ENCODE measurements at regions not wholly inside any gene's neighbourhood (a gene's known extent, or its start where the extent isn't known, plus 50 kb on each side); places are given as distances from the start of the nearest gene placed in this dataset.

DNA sequence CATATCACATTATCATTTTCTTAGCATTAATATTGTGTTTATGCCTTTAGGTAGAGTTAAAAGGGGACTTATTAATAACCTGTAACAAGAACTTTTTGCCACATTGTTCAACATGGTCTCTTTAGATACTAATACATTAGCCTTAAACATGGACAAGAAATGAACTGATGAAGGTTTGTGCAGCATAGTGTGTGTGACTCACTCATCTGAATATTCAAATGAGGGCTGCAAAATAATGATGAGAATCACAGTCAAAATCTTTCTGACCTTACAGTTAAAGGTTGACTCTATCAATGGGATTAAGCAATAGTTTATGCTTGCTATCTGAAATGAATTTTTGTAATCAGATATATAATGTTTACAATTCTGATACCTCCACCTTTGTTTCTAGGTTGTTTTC lies 1189.3 kb upstream of the CITED2 start:
- TF ChIP-seq EZH2phosphoT487 (IDR thresholded peaks at IDR 0.05; ENCODE audit: low read length) (no peak), EZH2 (optimal IDR thresholded peaks at IDR 0.05; ENCODE audit: low read depth, low read length) (no peak)
- TF ChIP-seq, protein P1, sequence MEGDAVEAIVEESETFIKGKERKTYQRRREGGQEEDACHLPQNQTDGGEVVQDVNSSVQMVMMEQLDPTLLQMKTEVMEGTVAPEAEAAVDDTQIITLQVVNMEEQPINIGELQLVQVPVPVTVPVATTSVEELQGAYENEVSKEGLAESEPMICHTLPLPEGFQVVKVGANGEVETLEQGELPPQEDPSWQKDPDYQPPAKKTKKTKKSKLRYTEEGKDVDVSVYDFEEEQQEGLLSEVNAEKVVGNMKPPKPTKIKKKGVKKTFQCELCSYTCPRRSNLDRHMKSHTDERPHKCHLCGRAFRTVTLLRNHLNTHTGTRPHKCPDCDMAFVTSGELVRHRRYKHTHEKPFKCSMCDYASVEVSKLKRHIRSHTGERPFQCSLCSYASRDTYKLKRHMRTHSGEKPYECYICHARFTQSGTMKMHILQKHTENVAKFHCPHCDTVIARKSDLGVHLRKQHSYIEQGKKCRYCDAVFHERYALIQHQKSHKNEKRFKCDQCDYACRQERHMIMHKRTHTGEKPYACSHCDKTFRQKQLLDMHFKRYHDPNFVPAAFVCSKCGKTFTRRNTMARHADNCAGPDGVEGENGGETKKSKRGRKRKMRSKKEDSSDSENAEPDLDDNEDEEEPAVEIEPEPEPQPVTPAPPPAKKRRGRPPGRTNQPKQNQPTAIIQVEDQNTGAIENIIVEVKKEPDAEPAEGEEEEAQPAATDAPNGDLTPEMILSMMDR (IDR thresholded peaks at IDR 0.05; ENCODE audit: low read length) = no peak
